Esophagus muscularis mucosa (tissue), 4 donors: ENCODE measurements at regions not wholly inside any gene's neighbourhood (a gene's known extent, or its start where the extent isn't known, plus 50 kb on each side); places are given as distances from the start of the nearest gene placed in this dataset.

Source experiments
- DNase-seq: peaks from one replicate; pipeline ENCODE4 v3.0.0-alpha.2; 2017; ENCODE audit errors: extremely low spot score
- H3K27ac ChIP-seq, 4 donors: fragments of 200-600 bp; sonication (generic); replicated peaks in 1 of 4; 1 replicate in 3 of 4; 2 replicates in 1 of 4; pipeline ENCODE4 v1.5.1; 2016 to 2019; ENCODE audit warnings: mild to moderate bottlenecking in 1 of 4
- H3K27me3 ChIP-seq, 4 donors: fragments of 200-600 bp; sonication (generic); one replicate each; pipeline versions ENCODE4 v1.5.1 to v1.6.0; 2016 to 2019
- H3K36me3 ChIP-seq, 4 donors: fragments of 200-600 bp; sonication (generic); one replicate each; pipeline ENCODE4 v1.5.1; 2016 to 2019
- H3K4me1 ChIP-seq, 4 donors: fragments of 200-600 bp; sonication (generic); one replicate each; pipeline ENCODE4 v1.5.1; 2016 to 2019
- H3K4me3 ChIP-seq, 4 donors: fragments of 200-600 bp; sonication (generic); 1 replicate in 2 of 4; 2 replicates in 2 of 4; pipeline ENCODE4 v1.5.1; 2016 to 2019; ENCODE audit warnings: mild to moderate bottlenecking in 4 of 4, moderate library complexity in 1 of 4
- H3K9me3 ChIP-seq, 4 donors: fragments of 200-600 bp; sonication (generic); 1 replicate in 3 of 4; 2 replicates in 1 of 4; pipeline ENCODE4 v1.5.1; 2016 to 2019
- CTCF ChIP-seq, 3 experiments: fragments of 200-600 bp in 2 of 3; fragments of 450-650 bp in 1 of 3; sonication (generic) in 2 of 3; IDR thresholded peaks; one replicate each; pipeline ENCODE4 v1.5.1; 2017 to 2019; ENCODE audit warnings: antibody characterized with exemption in 3 of 3, mild to moderate bottlenecking in 2 of 3, moderate library complexity in 1 of 3
- EP300 ChIP-seq: sonication (generic); formaldehyde crosslinking; IDR thresholded peaks from one replicate; pipeline ENCODE4 v1.6.1; 2017; ENCODE audit warnings: antibody characterized with exemption
- POLR2A ChIP-seq: fragments of 450-650 bp; IDR thresholded peaks from one replicate; pipeline ENCODE4 v1.6.1; 2017; ENCODE audit warnings: antibody characterized with exemption, moderate library complexity, mild to moderate bottlenecking, low read depth
- POLR2AphosphoS5 ChIP-seq, 2 donors: sonication (generic); formaldehyde crosslinking; IDR thresholded peaks; one replicate each; pipeline ENCODE4 v1.6.1; 2017; ENCODE audit warnings: antibody characterized with exemption in 2 of 2
- WGBS: methylation state at CpG from one replicate; pipeline ENCODE4 v1.1.5; 2018; 5-methylcytosine and 5-hydroxymethylcytosine counted together
- intact Hi-C: fragments of 100-400 bp; cut with DNase I; formaldehyde crosslinking; loops from one replicate; pipeline ENCODE4 v1.15.1; 2023

- TF ChIP-seq EP300 (no peak), POLR2AphosphoS5 (IDR thresholded peaks at IDR 0.05) (no peak), POLR2A (no peak), CTCF (IDR thresholded peaks at IDR 0.05) (no peak)
- H3K27ac ChIP-seq = no peak overlapping the region
- WGBS = 61% methylated on average over 2 of the region's 2 CpGs
Measured at GRCh38 chr5:165616490-165617405, 2111.3 kb downstream of the MAT2B start.

GRCh38 chr5:165617491-165617890 is 2112.1 kb downstream of the MAT2B start:
- Histone ChIP-seq H3K4me3 (no peak overlapping the region), H3K36me3 (no peaks in the 10 kb centered on the region), H3K27me3 (no peaks in the 10 kb centered on the region), H3K27ac (no peak overlapping the region), H3K4me1 (no peaks in the 10 kb centered on the region), H3K9me3 (no peaks in the 10 kb centered on the region)
- no peak for TF ChIP-seq EP300
- no peak for TF ChIP-seq POLR2A
- no peak for TF ChIP-seq CTCF (IDR thresholded peaks at IDR 0.05)
- no peak for TF ChIP-seq POLR2AphosphoS5 (IDR thresholded peaks at IDR 0.05)
- intact Hi-C loops = no loop called here
- DNase-seq = no peak
- WGBS = 65% methylated on average over 2 of the region's 2 CpGs

More at GRCh38 chr5:165616490-165617405, 2111.3 kb downstream of the MAT2B start:
- intact Hi-C loops = no loop called here
- H3K27me3 ChIP-seq = no peaks in the 10 kb centered on the region
- H3K9me3 ChIP-seq = no peaks in the 10 kb centered on the region
- no peak overlapping the region for H3K4me3 ChIP-seq
- no peak for DNase-seq
- no peaks in the 10 kb centered on the region for H3K36me3 ChIP-seq
- no peaks in the 10 kb centered on the region for H3K4me1 ChIP-seq

DNA sequence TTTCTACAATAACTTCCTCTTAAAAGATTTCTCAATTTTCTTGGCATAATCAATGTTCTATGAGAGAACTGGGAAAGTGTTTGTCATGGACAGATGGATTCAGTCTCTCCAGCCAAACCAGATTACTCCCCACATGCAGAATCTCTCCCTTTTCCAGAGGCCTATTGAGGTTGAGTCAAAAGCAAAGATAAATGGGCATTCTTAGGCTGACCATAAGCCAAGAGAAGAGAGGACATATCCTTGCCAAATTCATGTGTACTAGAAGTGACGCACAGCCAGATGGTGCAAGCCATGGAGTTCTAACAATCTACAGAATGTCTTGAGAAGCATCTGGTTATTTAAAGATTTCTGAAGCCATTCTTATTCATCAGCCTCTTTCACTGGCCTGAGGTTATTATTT is 2115.0 kb downstream of the MAT2B start:
- H3K4me3 ChIP-seq = no peak overlapping the region
- 36% methylated on average over 1 of the region's 1 CpG for WGBS
- peak overlapping the region in 1 of 4 donors; percentile 19 for H3K27ac ChIP-seq
- H3K4me1 ChIP-seq = no peaks in the 10 kb centered on the region
- no peak for TF ChIP-seq CTCF (IDR thresholded peaks at IDR 0.05)
- peak in 1 of 2 donors; percentile 39 for TF ChIP-seq POLR2AphosphoS5 (IDR thresholded peaks at IDR 0.05)
- no peak for TF ChIP-seq EP300
- TF ChIP-seq POLR2A = no peak
- H3K36me3 ChIP-seq = no peaks in the 10 kb centered on the region
- H3K27me3 ChIP-seq = no peaks in the 10 kb centered on the region
- H3K9me3 ChIP-seq = no peaks in the 10 kb centered on the region
- intact Hi-C loops = no loop called here
- DNase-seq = no peak

DNA sequence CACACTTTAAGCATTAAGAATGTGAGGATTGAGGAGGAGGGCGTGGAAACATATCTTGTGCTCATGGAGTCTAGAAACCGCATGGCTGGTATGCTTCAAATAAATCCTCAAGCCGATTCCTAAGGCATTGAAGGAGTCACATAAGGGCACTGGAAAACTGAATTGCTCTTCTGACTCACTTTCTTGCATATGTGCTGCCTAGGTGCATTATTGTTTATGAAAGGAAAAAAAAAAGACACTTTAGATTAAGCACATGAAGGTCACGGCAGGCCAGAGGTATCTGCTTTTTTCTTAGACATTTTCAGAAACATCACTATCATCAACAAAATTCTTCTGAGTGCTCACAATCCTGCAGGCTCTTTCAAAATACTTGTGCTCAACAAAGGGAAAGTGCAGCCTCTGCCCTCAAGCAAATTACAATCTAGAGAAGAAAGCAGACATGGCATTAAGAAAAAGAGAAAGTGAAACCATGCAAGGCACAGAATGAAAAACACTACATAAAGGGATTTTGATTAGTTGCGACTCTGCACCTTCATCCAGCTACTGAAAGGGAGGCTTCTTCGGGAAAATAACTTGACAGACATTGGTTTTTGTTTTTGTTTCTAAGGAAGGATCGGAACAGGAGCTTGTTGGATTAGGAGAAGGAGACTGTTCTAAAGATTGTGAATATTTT is 2117.6 kb downstream of the MAT2B start:
- TF ChIP-seq CTCF (IDR thresholded peaks at IDR 0.05) (no peak), POLR2AphosphoS5 (IDR thresholded peaks at IDR 0.05) (no peak), POLR2A (no peak), EP300 (no peak)
- H3K9me3 ChIP-seq = no peaks in the 10 kb centered on the region
- no peaks in the 10 kb centered on the region for H3K4me1 ChIP-seq
- no peak overlapping the region for H3K27ac ChIP-seq
- no peaks in the 10 kb centered on the region for H3K27me3 ChIP-seq
- H3K4me3 ChIP-seq = no peak overlapping the region
- no peaks in the 10 kb centered on the region for H3K36me3 ChIP-seq
- intact Hi-C loops = no loop called here
- no peak for DNase-seq
- WGBS = 79% methylated on average over 7 of the region's 7 CpGs
